Fibroblast of lung (primary cell): ENCODE measurements at regions not wholly inside any gene's neighbourhood (a gene's known extent, or its start where the extent isn't known, plus 50 kb on each side); places are given as distances from the start of the nearest gene placed in this dataset.

Source experiments
- CTCF ChIP-seq, 2 donors: IDR thresholded peaks in 1 of 2; conservative IDR thresholded peaks in 1 of 2; 1 replicate in 1 of 2; 2 replicates in 1 of 2; pipeline ENCODE4 v1.5.1; 2011 to 2012; ENCODE audit warnings: low read length in 2 of 2, control low read depth in 1 of 2, inconsistent platforms in 1 of 2, low read depth in 1 of 2, mild to moderate bottlenecking in 1 of 2
- EZH2 ChIP-seq: IDR thresholded peaks from 2 replicates; pipeline ENCODE4 v1.5.1; 2012; ENCODE audit warnings: low read length, control low read depth, mild to moderate bottlenecking; ENCODE audit errors: missing control alignments

- TF ChIP-seq EZH2: no peak
- TF ChIP-seq CTCF (conservative IDR thresholded peaks at IDR 0.05 in 1 of 2, IDR thresholded peaks at IDR 0.05 in 1 of 2; ENCODE audit: low read depth in 1 of 2, low read length in 2 of 2): no peak
These were observed 57.5 kb upstream of the ATL2 start for GRCh38 chr2:38434595-38434994.
